GM18508 (cell line): ENCODE measurements at regions not wholly inside any gene's neighbourhood (a gene's known extent, or its start where the extent isn't known, plus 50 kb on each side); places are given as distances from the start of the nearest gene placed in this dataset.

Experiments used
- ATAC-seq: cut with Tn5 transposase; IDR thresholded peaks from one replicate; pipeline ENCODE4 v1.9.1; 2021; ENCODE audit warnings: moderate number of reproducible peaks; ENCODE audit not compliant: insufficient read depth, unreplicated experiment

DNA sequence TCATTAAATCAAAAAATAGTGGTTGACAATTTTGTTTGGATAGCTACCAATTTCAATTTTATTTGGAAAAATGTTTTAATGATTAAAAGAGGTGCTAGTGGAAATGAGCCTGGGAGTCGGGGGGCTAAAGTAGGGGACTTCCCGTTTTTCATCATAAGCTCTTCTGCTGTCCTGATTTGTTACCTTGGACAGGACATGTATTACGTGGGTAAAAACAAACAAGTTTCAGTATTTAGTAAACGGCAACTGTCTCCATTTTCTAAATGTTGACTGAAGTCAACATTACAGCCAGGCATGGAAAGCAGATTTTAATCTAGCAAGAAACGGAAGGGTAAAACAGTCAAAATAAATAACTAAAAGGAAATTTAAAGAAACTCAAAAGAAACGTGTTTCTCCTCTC lies 212.3 kb upstream of the GRAMD2B start:
- no peak for ATAC-seq

- ATAC-seq: no peak
These were observed 203.6 kb upstream of the GRAMD2B start for GRCh38 chr5:126219616-126220015.

- ATAC-seq: no peak
These were observed 202.5 kb upstream of the GRAMD2B start for GRCh38 chr5:126220725-126221124.

DNA sequence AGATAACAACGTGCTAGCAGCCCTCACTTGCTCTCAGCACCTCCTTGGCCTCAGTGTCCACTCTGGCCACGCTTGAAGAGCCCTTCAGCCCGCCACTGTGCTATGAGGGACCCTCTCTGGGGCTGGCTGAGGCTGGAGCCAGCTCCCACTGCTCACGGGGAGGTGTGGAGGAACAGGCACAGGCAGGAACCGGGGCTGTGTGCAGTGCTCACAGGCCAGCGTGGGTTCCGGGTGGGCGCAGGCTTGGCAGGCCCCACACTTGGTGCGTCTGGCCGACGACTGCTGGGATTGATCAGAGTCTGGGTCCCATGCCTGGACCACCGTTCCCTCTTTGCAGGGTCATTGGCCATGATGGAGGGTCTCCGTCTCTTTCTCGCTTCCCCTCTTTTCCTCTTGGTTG lies 194.3 kb upstream of the GRAMD2B start:
- ATAC-seq: no peak

DNA sequence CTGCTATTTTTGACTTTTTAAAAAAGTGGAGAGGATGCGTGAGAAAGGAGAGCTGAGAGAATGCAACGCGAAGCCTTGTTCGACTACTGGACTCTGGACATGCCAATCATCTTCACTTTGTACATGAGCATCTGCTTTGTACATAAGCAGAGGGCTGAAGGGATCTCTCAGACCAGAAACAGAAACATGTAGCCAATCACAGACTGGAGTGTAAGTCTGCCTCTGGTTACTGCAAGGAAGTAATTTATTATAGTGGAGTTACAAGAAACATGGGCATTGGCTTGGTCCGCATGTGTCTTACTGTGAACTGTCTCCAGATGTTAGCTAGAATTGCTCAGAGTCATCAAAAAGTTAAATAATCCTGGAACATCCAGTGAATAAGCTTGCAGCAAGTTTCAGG lies 190.0 kb upstream of the GRAMD2B start:
- ATAC-seq: no peak

DNA sequence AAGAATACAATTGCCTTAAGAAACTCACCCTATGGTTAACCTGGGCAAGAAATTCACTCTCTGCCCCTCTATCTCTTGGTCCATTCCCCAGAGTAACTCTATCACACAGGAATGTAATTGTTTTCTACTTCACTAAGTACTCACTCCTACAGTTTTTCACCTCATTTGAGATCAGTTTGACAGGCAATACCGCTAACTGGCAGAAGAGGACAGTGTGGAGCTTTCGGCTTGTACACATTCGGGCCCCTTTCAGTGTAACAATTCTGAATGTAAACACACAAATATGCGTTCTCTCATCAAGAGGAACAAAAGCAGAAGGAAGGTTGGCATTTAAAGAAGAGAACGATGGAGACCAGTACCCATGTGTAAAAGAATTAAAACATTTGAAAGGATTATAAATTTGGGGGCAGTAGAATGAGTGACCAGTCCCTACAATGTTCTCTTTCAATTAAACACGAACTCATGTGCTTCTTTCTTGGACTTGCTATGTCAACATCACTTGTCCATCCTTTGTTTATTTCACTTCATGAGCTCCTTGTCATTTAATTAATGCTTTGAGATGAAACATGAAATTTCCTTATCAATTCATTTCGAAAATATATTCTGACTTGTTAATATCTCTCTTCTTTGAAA lies 188.5 kb upstream of the GRAMD2B start:
- peak; percentile 51 for ATAC-seq

- no peak for ATAC-seq
These were observed 187.6 kb upstream of the GRAMD2B start for GRCh38 chr5:126235628-126236027.

DNA sequence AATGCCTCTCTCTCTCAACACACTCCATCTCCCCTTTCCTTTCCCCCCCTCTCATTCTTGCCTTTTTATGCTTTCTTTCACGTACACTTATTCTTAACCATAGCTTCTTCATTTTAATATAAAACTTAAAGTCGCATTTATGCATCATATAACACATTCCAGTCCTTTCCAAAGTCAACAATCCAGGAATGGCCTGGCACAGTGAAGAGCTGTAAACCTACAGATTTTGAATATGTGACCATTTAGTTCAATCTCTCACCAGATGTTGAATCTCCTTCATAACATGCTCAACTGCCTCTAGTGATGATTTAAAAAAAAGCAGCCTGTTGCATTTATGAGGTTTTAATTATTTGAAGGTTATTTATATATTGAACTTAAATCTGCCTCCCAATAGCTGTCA lies 186.2 kb upstream of the GRAMD2B start:
- no peak for ATAC-seq

GRCh38 chr5:126248611-126249010 lies 174.6 kb upstream of the GRAMD2B start:
- no peak for ATAC-seq

- ATAC-seq: no peak
These were observed 172.2 kb upstream of the GRAMD2B start for GRCh38 chr5:126251024-126251423.

DNA sequence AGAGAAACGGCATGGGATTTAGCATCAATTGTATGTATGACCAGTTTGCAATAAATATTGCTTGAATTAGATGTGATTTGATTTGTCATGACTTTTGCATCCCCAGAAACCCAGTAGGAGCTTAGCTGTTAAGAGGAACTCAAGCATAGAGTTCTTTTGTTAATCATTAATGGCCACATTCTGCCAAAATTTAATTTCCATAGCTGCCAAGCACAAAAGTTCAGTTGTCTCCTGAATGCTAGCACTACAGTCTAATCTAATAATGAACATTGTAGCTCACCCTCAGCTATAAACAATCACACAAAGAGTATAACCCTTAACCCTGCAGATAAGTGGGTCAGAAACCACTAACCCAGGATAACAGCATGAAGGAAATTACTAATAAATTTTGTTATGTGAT lies 169.8 kb upstream of the GRAMD2B start:
- ATAC-seq: no peak

DNA sequence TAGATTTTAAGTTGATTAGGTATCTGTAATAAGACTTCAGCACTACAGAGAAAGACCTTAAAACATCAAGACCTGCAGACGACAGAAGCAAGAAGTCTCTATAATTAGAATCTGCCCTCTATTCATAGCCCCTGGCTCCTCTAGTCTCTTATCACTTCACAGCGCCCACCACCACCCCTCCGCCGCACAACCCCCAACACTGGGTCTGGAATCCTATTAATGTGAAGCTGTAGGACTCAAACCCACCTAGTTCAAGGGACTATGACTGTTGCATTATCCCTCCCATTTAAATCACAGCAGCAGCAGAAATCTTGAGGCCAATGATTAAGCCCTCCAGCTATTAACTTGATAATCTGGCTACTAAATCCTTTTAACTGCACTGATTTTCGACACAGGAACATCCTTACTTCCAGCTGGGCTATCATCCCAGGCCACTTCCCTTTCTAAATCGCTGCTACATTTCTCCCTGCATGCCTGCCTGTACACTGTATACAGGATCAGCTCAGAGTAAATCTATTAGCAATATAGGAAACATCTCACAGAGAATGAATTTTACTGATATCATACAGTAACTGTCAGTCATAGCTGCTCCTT lies 159.5 kb upstream of the GRAMD2B start:
- no peak for ATAC-seq

- ATAC-seq: no peak
These were observed 157.3 kb upstream of the GRAMD2B start for GRCh38 chr5:126265917-126266316.

DNA sequence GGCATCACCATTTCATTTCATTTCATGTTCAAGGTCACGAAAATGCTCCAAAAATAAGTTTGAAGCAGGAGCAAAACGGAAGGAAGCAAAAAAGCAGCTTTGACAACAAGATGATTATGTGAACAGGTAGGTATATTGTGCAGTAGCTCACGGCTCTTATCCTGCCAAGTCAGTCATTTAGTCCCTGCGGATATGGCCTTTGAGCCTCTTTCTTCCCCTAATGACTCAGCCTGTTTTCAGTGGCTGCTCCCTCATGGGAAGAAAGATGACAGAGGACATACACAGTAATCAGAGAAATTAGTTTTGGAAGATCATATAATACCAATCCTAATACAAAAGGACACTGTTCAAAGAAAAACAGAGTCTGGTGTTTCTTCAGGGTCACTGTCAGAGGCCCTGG lies 155.8 kb upstream of the GRAMD2B start:
- ATAC-seq: no peak

DNA sequence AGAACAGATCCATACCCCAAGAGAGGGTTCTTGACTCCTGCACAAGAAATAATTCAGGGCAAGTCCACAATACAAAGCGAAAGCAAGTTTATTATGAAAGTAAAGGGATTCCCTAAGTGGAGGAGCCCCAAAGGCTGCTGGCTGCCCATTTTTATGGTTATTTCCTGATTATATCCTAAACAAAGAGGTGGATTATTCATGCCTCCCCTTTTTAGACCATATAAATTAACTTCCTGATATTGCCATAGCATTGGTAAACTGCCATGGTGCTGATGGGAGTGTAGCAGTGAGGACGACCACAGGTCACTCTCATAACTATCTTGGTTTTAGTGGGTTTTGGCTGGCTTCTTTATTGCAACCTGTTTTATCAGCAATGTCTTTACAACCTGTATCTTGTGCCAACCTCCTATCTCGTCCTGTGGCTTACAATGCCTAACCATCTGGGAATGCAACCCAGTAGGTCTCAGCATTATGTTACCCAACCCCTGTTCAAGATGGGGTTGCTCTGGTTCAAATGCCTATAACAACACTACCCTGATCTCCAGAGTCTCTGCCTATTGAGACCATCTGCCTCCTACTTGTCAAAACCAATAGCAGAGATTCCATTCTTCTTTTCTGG lies 154.4 kb upstream of the GRAMD2B start:
- no peak for ATAC-seq

- ATAC-seq: no peak
These were observed 153.7 kb upstream of the GRAMD2B start for GRCh38 chr5:126269511-126269910.

DNA sequence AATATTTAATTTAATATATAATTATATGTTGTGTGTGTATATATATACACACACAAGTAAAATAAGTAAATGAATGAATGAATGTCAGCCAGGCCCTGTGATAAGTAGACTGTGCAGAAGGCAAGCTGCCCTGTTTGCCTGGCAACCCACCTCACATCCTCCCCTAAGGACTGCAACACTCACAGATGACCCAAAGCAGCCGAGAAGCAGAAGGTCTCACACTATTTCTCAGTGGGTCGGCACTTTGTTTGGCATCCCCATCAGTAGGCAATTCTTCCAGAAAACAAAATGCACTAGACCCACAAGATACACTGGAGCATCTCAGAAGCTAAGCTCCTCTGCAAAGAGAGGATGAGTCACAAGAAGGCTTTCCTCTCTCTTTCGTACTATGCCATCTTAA lies 152.1 kb upstream of the GRAMD2B start:
- ATAC-seq: no peak

- ATAC-seq: no peak
These were observed 149.0 kb upstream of the GRAMD2B start for GRCh38 chr5:126274076-126274762.

- no peak for ATAC-seq
These were observed 148.5 kb upstream of the GRAMD2B start for GRCh38 chr5:126274763-126275125.

DNA sequence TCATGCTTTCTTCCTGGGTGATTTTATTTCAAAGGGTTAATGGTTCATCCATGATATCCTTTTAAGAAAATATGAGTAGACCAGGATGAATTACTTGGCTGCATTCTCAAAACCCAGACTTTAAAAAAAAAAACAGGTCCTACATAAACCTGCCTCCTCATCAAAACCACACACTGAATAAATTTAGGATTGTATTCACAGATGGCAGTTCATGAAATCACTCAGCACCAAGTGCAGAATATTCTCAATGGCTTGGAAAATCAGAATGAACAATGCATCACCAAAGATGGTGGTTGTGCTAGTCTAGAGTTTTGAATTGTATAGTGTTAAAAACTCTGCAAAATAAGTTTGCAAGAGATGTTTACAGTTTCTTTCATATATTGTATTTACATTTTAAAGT lies 145.4 kb upstream of the GRAMD2B start:
- ATAC-seq: no peak

- ATAC-seq: no peak
These were observed 142.9 kb upstream of the GRAMD2B start for GRCh38 chr5:126280343-126280742.

GRCh38 chr5:126280846-126281245 lies 142.4 kb upstream of the GRAMD2B start:
- no peak for ATAC-seq
